A172 (cell line): ENCODE measurements at regions not wholly inside any gene's neighbourhood (a gene's known extent, or its start where the extent isn't known, plus 50 kb on each side); places are given as distances from the start of the nearest gene placed in this dataset.
"Not testable (repeated sequence)": the region's sequence is repeated elsewhere in the genome, so short reads cannot be mapped to it uniquely, and the experiment has no call there.

Source experiments
- DNase-seq: peaks from one replicate; pipeline ENCODE4 v3.0.0-alpha.2; 2015; ENCODE audit warnings: low spot score

- no peak for DNase-seq
These were observed 90.7 kb downstream of the GADD45G start for GRCh38 chr9:89695441-89695891.

- DNase-seq = not testable (repeated sequence)
These were observed 91.2 kb downstream of the GADD45G start for GRCh38 chr9:89695979-89696378.

GRCh38 chr9:89696780-89697179 is 92.0 kb downstream of the GADD45G start:
- DNase-seq = no peak

- no peak for DNase-seq
These were observed 92.7 kb downstream of the GADD45G start for GRCh38 chr9:89697553-89697952.

GRCh38 chr9:89698411-89699005 is 93.7 kb downstream of the GADD45G start:
- no peak for DNase-seq

GRCh38 chr9:89699646-89700045 is 94.8 kb downstream of the GADD45G start:
- no peak for DNase-seq

- DNase-seq = no peak
These were observed 96.5 kb downstream of the GADD45G start for GRCh38 chr9:89701221-89701798.

GRCh38 chr9:89702401-89702800 is 97.6 kb downstream of the GADD45G start:
- DNase-seq = no peak

- no peak for DNase-seq
These were observed 100.8 kb downstream of the GADD45G start for GRCh38 chr9:89705651-89706050.

GRCh38 chr9:89706086-89706485 is 101.3 kb downstream of the GADD45G start:
- no peak for DNase-seq

GRCh38 chr9:89706731-89707191 is 101.9 kb downstream of the GADD45G start:
- DNase-seq = no peak

- DNase-seq = peak; percentile 78
These were observed 105.9 kb downstream of the GADD45G start for GRCh38 chr9:89710697-89711096.

GRCh38 chr9:89711866-89712265 is 107.1 kb downstream of the GADD45G start:
- no peak for DNase-seq

GRCh38 chr9:89712283-89712682 is 107.5 kb downstream of the GADD45G start:
- no peak for DNase-seq

GRCh38 chr9:89714321-89714720 is 109.5 kb downstream of the GADD45G start:
- peak; percentile 22 for DNase-seq

GRCh38 chr9:89715318-89715858 is 110.6 kb downstream of the GADD45G start:
- DNase-seq = no peak

GRCh38 chr9:89715881-89716280 is 111.1 kb downstream of the GADD45G start:
- no peak for DNase-seq

GRCh38 chr9:89716559-89716958 is 111.7 kb downstream of the GADD45G start:
- DNase-seq = no peak

- DNase-seq = no peak
These were observed 113.4 kb downstream of the GADD45G start for GRCh38 chr9:89718176-89718575.

- no peak for DNase-seq
These were observed 113.8 kb downstream of the GADD45G start for GRCh38 chr9:89718651-89719050.

- DNase-seq = peak; percentile 33
These were observed 114.4 kb downstream of the GADD45G start for GRCh38 chr9:89719202-89719601.

GRCh38 chr9:89720696-89721175 is 115.9 kb downstream of the GADD45G start:
- no peak for DNase-seq

- DNase-seq = no peak
These were observed 116.4 kb downstream of the GADD45G start for GRCh38 chr9:89721176-89721700.
